GM12891 (cell line): ENCODE measurements at regions not wholly inside any gene's neighbourhood (a gene's known extent, or its start where the extent isn't known, plus 50 kb on each side); places are given as distances from the start of the nearest gene placed in this dataset.

Experiments used
- POLR2A ChIP-seq: IDR thresholded peaks from 2 replicates; pipeline ENCODE4 v1.6.1; 2011; ENCODE audit warnings: low read depth, low read length, control low read depth
- POLR2AphosphoS5 ChIP-seq: IDR thresholded peaks from 2 replicates; pipeline ENCODE4 v1.6.1; 2011; ENCODE audit warnings: low read depth, low read length, control low read depth
- TAF1 ChIP-seq: IDR thresholded peaks from 2 replicates; pipeline ENCODE4 v1.6.1; 2011; ENCODE audit warnings: low read depth, low read length, control low read depth

GRCh38 chr2:228269351-228269750, 87.9 kb upstream of the SPHKAP start:
- TF ChIP-seq POLR2A (no peak), POLR2AphosphoS5 (no peak), TAF1 (no peak)
